HG03342 (cell line): ENCODE measurements at regions not wholly inside any gene's neighbourhood (a gene's known extent, or its start where the extent isn't known, plus 50 kb on each side); places are given as distances from the start of the nearest gene placed in this dataset.
A peak's percentile ranks its signal among the peaks of the same experiment; 100 is the strongest.

Source experiments
- ATAC-seq: cut with Tn5 transposase; IDR thresholded peaks from one replicate; pipeline ENCODE4 v1.9.1; 2021; ENCODE audit warnings: mild to moderate bottlenecking, moderate library complexity; ENCODE audit not compliant: unreplicated experiment

DNA sequence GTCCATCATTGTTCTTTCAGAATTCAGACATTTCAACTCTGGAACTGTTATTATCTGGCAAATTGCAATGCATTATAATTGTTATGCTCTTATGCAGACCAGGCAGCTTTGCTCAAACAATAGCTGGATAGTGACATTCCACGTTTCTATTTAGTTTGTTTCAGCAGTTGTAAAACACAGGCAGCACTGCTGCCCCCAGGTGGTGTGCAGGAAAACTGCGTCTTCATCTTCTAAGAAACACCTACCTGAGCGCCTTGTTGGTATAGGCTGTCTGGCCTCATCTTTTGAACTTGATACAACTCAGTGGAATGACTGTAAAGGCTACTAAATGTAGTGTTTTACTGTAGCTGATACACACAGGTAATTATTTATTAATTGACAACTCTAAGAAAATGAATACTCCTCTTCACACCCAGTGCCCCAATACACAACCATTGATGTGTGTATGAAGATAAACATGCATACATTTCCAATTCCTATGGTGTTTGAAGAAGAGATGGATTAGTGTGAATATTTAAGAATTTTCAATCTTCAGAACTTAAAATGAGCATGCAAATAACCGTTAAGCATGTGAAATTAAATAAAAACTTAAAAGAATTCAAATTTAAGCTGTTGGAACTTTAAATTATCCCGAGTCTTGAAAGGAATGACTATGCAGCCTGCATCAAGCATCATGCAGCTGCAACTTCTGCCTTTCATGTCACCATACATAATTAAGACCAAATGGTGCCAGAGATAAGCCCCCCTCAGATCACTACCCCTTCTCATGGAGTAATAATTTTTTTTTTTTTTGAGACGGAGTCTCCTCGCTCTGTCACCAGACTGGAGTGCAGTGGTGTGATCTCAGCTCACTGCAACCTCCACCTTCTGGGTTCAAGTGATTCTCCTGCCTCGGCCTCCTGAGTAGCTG, 85.6 kb downstream of the CD8B2 start:
- no peak for ATAC-seq

DNA sequence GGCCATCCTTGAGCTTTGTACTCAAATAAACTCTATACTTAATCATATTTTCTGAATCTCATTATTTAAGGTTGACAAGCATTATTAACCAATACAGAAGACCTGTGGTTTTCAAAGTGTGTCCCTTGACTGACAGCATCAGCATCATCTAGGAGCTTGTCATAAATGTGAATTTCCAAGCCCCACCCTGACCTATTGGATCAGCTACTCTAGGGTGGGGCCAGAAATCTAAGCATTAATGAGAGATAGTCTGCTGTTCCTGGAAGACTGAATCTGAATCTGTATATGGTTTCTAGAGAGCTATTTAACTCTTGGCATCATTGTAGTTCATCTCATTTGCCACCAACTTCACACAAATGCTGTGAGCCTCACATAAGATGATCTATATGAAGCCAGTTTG, 86.6 kb downstream of the CD8B2 start:
- no peak for ATAC-seq

DNA sequence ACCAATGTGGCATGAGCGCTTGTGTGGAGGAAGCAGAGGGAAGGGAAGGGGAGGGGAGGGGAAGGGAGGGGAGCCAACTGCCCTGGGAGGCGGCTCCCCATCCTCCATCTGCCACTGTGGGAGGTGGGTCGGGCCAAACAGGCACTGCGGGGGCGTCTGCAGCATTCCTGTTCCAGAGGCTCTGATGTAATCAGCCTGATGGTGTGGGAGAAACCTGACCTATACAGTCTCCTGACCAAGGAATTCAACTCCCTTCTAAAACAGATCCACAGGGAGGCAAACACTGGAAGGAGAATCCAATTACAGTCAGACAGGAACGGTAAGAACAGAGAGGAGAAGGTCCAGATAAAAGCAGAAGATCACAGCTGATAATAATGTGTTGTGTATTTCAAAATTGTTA, 88.8 kb downstream of the CD8B2 start:
- no peak for ATAC-seq

DNA sequence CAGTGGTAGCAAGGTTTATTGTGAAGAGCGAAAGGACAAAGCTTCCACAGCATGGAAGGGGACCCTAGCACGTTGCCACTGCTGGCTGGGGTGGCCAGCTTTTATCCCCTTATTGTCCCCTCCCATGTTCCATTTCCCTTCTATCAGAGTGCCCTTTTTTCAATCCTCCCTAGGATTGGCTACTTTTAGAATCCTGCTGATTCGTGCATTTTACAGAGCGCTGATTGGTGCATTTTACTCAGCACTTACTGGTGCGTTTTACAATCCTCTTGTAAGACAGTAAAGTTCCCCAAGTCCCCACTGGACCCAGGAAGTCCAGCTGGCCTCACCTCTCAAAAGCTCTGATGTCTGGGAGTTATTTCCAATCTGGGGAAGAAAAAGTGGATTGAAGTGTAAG, 90.1 kb downstream of the CD8B2 start:
- ATAC-seq = no peak

DNA sequence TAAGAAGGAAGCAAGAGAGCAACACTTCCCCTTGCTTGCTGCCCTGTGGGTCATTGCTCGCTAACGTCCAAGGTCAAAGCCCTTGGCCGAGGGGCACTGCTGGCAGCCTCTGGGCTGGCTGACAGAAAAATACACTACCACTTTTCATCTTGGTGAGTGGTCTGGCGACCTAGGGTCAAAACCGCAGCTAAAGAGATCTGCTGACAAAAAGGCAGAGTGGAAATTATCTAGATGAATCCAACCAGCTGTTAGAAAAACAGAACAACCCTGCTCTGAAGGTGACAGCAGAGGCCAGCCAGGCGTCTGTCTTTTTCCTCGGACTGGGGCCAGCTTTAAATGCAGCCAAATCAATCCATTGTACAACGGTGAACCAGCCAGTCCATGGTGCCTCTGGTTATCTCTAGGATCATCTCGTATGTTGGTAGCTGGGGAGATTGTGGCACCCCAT, 92.6 kb downstream of the CD8B2 start:
- ATAC-seq = no peak

DNA sequence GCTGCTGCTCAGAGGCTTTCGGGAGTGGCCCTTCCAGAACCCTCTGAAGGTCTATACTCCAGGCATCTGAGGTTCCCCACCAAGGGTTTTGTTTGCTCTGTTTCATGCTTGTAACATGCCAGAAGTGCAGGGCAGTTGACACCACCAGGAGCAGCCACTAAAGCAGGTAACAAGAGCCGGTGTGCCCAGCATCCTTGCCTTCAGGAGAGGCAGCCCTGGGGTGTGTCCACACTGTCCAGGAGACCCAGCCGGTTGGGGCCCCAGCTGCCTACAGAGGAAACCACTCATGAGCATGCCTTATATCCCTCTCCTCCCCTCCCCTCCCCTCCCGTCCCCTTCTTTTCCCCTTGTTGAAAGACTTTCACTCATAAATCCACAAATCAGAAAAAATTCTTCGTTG, 93.1 kb downstream of the CD8B2 start:
- ATAC-seq = no peak

DNA sequence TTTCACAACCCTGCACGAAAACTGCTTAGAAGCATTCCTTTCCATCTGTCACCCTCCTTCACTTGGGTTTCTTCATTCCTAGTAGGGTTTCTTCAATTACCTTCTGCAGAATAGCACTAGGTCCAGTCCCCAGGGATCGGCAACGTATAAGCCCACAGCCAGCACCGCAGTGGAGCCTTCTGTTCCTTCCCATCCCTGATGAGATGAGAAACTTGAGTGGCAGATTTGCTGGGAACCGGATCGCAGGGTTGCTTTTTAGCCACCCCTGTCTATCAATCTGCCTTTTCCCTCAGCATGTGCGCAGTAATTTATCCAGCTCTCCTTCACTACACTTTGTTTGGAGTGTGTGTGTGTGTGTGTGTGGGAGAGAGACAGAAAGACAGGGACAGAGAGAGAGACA, 94.2 kb downstream of the CD8B2 start:
- no peak for ATAC-seq

DNA sequence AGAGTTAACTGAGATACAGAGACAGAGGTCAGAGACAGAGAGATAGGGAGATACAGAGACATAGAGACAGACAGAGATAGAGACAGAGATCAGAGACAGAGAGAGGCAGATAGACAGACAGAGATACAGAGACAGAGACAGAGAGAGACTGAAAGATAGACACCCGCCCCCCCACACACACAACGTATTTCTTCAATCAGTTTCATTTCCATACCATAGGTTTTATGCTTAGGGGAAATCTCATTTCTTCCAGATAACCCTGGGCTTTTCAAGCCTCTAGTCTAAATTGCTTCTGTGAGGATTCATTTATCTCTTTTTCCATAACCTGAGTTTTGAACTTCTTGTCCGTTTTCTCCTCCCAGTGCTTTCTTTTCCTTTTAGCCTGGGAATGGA, 94.6 kb downstream of the CD8B2 start:
- no peak for ATAC-seq

DNA sequence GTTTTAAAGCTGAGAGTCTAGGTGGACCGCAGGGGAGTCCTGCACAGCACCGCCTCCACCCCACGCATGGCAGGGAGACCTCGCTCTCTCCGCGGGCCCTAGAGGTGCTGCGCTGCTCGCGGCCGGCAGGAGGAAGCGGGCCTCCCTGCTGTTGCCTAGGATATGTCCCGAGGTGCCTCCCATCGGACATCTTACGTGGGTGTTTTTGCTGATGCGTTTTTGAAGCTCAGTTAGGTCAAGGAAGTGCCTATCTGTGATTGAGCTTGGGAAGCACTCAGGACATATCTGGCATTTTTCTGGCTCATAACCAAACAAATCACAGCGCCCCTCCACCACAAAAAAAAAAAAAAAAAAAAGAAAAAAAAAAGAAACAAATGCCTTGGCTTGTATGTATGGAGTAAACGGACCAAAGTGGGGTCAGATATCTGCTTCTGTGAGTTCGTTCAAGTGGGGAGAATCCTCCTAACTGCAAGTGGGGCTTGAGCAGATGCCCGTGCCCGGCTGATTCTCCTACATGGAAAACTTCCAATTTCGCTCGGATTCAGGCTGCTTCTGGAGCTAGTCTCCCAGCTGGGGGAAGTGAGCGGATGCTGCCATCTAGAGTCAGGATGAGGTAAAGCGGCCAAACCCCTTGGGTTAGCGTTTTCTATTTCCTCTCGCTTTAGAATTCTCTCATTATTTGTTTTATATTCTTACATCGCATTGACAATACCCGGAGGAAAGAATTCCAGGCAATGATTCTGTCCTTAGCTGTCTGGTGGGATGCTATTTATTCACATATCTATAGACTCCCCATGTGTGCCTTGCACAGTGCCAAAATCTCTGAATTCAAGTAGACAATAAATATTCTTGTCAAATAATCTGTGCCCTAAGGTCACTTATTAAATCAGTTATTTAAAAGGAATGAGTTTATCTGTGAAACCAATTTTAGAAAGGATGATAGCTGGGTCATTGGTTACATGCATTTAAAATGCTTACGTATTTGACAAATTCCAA, 95.3 kb downstream of the CD8B2 start:
- ATAC-seq = peak; percentile 90

DNA sequence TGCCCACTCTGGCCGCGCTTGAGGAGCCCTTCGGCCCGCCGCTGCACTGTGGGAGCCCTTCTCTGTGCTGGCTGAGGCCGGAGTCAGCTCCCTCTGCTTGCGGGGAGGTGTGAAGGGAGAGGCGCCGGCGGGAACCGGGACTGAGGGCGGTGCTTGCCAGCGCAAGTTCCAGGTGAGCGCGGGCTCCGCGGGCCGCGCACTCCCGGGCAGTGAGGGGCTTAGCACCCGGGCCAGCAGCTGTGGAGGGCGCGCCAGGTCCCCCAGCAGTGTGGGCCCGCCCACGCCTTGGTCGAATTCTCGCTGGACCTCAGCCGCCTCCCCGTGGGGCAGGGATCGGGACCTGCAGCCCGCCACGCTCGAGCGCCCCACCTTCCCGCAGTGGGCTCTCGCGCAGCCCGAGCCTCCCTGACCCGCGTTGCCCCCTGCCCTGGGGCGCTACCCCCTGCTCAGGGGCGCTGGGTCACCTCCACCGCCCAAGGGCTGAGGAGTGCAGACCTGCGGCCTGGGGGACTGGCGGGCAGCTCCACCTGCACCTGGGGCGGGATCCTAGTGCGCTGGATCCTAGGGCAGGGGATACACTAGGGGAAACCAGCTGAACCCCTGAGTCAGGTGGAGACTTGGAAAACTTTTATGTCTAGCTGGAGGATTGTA, 97.3 kb downstream of the CD8B2 start:
- no peak for ATAC-seq

DNA sequence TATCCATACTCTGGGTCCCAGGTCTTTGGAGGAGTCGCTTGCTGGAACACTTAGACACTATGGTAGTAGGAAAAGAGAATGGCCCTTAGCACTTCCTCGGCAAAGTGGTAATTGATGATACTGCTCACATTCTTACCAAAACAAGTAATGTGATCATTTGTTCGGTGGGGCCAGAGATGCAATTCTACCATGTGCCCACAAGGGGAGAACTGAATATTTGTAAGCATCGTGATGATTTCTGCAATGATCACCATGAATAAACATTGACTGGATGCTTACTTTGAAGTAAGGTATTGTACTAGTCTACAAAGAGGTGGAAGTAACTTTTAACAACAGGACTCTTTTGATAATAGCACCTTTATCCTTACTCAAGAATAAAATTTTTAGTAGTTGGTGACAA, 109.7 kb downstream of the CD8B2 start:
- ATAC-seq = no peak

DNA sequence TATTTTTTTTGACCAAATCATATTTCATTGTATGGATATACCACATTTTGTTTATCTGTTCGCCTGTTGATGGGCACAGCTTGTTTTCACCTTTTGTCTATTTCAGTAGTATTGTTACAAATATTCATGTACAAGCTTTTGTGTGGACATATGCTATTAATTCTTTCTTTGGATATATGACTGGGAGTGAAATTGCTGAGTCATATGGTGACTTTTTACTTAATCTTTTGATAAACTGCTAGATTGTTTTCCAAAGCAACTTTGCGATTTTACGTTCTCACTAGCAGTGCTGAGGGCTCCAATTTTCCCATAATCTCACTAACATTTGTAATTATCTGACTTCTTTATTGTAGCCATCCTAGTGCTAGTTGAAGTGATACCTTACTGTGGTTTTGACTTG, 112.4 kb downstream of the CD8B2 start:
- ATAC-seq = no peak

DNA sequence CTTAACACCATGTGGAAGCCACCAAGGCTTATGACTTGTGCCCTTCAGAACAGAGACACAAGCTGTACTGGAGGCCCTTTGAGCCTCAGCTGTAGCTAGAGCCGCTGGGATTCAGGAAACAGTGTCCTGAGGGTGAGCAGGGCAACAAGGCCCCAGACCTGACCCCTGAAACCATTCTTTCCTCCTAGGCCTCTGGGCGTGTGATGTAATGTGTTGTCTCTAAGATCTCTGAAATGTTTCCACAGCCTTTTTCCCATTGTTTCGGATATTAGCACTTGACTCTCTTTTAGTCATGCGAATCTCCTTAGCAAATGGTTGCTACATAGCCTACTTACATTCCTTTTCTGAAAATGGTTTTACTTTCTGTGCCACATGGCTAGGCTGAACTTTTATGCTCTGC, 114.9 kb downstream of the CD8B2 start:
- no peak for ATAC-seq

DNA sequence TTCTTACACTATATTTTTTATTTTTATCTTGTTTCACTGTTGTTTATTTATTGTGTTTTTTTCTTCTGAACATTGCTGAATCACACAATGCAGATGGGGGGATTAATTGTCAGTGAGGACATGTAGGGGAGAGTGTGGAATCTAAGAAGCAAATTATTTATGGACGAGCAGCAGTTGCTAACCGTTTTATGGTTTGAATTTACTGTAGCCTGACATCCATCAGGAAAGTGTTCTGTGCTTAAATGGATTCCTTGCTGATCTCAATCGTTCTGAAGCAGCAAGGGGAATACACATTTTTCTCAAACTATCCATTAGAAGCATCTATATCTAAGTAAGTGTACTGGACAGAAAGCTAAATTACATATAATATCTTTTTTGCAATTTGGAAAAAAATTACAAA, 119.5 kb downstream of the CD8B2 start:
- ATAC-seq = no peak

DNA sequence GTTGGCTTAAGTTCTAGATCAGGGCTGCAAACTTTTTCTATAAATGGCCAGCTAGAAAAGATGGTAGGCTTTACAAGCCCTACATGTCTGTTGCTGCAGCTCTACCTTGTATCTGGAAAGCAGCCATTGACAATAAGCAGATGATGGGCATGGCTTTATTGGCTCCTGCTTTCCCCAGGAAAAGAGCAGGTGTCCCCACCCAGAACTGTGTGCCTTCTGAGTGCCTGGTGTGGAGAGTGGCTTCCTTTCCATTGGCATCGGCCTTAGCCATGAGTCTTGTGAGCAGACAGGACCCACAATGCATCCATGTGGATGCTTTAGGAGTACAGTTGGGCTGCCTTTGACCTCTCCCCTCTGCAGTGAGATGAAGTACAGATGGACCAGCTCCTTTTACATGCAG, 120.2 kb downstream of the CD8B2 start:
- ATAC-seq = no peak

DNA sequence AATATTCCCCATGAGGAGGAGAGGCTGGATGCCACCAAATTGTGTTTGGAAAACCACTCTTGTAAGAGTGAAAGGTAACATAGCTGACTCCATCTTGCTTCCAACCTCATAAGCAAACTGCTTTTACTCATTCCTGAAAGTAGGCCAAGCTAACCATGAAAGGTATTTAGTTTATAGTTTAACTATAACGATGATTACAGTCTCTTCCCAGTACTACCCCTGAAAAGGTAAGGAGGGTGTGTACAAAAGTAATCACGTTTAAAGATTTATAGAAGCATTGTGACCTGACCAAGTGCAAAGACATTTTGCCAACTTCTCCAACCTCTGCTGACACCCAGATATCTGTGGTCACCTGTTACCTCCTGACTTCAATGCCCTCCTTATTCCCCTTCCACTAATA, 122.6 kb downstream of the CD8B2 start:
- ATAC-seq = no peak

DNA sequence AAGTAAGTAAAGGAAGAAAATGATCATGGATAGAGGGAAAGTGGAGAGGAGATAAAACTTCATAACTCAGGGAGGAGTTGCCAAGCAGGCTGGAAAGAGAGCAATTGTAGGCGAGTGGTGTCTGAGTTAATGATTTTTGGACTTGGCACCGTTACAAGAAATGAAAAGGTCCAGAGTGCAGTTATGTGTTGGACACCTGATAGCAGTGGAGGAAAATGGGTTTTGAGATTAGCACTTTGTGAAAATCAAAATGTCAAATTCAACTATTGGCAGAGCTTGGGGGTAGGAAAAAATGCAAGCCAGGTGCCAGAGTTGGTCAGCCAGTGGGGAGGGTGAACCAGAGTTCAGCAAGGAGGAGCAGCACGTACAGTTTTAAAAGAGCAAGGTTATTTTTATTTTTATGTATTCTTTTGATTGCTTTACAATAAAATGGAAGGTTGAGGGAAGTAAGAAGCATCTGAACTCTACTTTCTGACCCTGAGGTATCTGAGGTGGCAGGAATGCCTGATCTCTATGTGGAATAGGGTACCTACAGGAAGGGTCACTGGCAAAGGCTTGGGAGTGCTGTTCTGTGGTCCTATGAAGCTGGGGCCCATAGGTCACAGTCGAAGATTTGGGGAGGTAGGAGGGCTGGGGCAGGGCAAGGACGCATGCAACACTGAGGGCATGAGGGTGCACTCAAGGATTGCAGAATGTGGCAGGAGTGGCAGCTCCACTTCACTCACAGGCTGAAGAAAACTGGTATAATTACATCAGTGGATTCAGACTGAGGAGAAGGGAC, 127.5 kb downstream of the CD8B2 start:
- no peak for ATAC-seq

DNA sequence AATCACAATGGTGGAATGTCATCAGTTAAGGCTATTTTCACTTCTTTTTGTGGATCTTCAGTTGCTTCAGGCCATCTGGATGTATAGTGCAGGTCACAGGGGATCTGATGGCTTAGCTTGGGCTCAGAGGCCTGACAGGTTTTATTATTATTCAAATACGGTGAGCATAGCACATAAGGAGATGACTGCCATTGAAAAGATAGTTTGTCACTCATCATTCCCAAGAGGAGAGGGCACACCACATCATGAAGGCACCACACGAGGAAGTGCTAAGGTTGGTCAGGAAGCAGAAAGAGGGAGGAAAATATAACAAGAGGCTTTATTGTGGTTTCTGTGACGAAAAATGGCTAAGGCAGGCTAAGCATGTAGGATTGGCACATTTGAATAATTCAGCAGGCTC, 131.4 kb downstream of the CD8B2 start:
- ATAC-seq = no peak

DNA sequence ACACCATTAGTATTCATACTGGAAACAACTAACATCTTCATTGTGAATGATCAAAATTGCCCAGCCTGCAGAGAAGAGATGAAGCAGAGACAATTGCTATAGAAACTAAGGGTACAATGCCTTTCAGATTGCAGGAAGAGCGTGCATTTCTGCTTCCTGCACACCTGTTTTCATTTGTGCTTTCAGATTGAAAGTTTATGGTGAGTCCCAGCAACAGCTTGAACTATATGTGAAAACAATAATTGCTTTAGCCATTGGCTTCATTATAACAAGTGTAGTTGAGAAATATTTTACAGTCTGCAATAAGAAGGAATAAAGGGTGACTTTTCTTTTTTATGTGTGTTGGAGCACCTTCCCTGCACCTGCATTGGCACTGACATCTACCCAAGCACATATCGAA, 136.3 kb downstream of the CD8B2 start:
- ATAC-seq = no peak

DNA sequence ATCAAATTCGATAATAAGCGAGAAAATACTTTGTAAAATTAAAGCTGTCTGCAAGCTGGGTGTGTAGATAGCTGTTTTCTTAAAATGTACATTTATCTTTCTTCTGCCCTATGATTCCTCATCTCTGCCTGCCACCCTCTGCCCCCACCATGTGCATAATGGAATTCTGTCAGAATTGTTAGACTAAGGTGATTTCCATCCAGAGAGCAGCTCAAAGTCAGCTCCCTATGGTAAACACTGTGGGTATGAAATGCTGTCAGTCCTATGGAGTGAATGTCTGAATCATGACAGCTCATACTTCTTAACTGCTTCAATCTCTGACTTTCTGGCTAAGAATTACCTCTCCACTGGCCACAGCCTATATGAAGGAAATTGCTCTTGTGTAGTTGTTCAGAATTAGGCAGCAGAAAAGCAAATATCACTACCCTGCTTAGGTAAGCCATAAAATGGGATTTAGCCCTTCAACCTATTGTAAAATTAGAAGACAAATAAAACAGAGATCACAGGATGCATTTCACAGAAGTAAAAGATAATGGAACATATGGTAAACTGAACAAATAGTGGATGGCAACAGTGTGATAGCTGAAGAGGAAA, 137.7 kb downstream of the CD8B2 start:
- ATAC-seq = no peak
